ENCODE measurements at regions not wholly inside any gene's neighbourhood (a gene's known extent, or its start where the extent isn't known, plus 50 kb on each side); places are given as distances from the start of the nearest gene placed in this dataset.
"Not testable (repeated sequence)": the region's sequence is repeated elsewhere in the genome, so short reads cannot be mapped to it uniquely, and the experiment has no call there.

- no peak for DNase-seq
These were observed 331.1 kb upstream of the MTPN start for GRCh38 chr7:136308230-136308629.

GRCh38 chr7:136303162-136303561 lies 326.0 kb upstream of the MTPN start:
- DNase-seq: no peak

GRCh38 chr7:136302049-136302448 lies 324.9 kb upstream of the MTPN start:
- DNase-seq: no peak

GRCh38 chr7:136294977-136295376 lies 317.8 kb upstream of the MTPN start:
- DNase-seq: no peak

- DNase-seq: peak in 1 of 2 experiments; percentile 5
These were observed 316.8 kb upstream of the MTPN start for GRCh38 chr7:136293841-136294391.

GRCh38 chr7:136293272-136293671 lies 316.1 kb upstream of the MTPN start:
- no peak for DNase-seq

GRCh38 chr7:136292365-136292764 lies 315.2 kb upstream of the MTPN start:
- DNase-seq: no peak

GRCh38 chr7:136290351-136290750 lies 313.2 kb upstream of the MTPN start:
- DNase-seq: peak in 1 of 2 experiments; percentile 7

GRCh38 chr7:136278057-136278456 lies 300.9 kb upstream of the MTPN start:
- no peak for DNase-seq

- DNase-seq: no peak
These were observed 298.6 kb upstream of the MTPN start for GRCh38 chr7:136275794-136276193.

- no peak for DNase-seq
These were observed 297.6 kb upstream of the MTPN start for GRCh38 chr7:136274636-136275345.

- DNase-seq: no peak
These were observed 295.8 kb upstream of the MTPN start for GRCh38 chr7:136272934-136273333.

- no peak for DNase-seq
These were observed 290.7 kb upstream of the MTPN start for GRCh38 chr7:136267822-136268221.

- DNase-seq: no peak
These were observed 289.3 kb upstream of the MTPN start for GRCh38 chr7:136266457-136266856.

- not testable (repeated sequence) for DNase-seq
These were observed 287.1 kb upstream of the MTPN start for GRCh38 chr7:136264304-136264703.

- DNase-seq: not testable (repeated sequence)
These were observed 286.1 kb upstream of the MTPN start for GRCh38 chr7:136263112-136263860.

GRCh38 chr7:136260591-136260990 lies 283.4 kb upstream of the MTPN start:
- DNase-seq: not testable (repeated sequence)

GRCh38 chr7:136259074-136259473 lies 281.9 kb upstream of the MTPN start:
- DNase-seq: no peak

- DNase-seq: no peak
These were observed 279.3 kb upstream of the MTPN start for GRCh38 chr7:136256491-136256890.

- DNase-seq: no peak
These were observed 277.0 kb upstream of the MTPN start for GRCh38 chr7:136254148-136254547.

GRCh38 chr7:136251826-136252225 lies 274.7 kb upstream of the MTPN start:
- no peak for DNase-seq

GRCh38 chr7:136247211-136247610 lies 270.1 kb upstream of the MTPN start:
- DNase-seq: no peak

- no peak for DNase-seq
These were observed 268.3 kb upstream of the MTPN start for GRCh38 chr7:136245327-136246004.

GRCh38 chr7:136234040-136234439 lies 256.9 kb upstream of the MTPN start:
- DNase-seq: no peak

Measured in NCI-H524 (cell line).